ENCODE measurements at regions not wholly inside any gene's neighbourhood (a gene's known extent, or its start where the extent isn't known, plus 50 kb on each side); places are given as distances from the start of the nearest gene placed in this dataset.

GRCh38 chr2:173673640-173674039, 291.5 kb downstream of the SP3 start:
- no peak for TF ChIP-seq CTCF (IDR thresholded peaks at IDR 0.05)
- TF ChIP-seq ZFX (IDR thresholded peaks at IDR 0.05; ENCODE audit: borderline replicate concordance) = no peak
